Erythroblast (primary cell): ENCODE measurements at regions not wholly inside any gene's neighbourhood (a gene's known extent, or its start where the extent isn't known, plus 50 kb on each side); places are given as distances from the start of the nearest gene placed in this dataset.

Source experiments
- GATA1 ChIP-seq: IDR thresholded peaks from 2 replicates; pipeline ENCODE4 v1.6.1; 2011; ENCODE audit warnings: low read depth, mild to moderate bottlenecking, control low read depth, low read length, moderate library complexity
- POLR2A ChIP-seq: IDR thresholded peaks from 2 replicates; pipeline ENCODE4 v1.6.1; 2011; ENCODE audit warnings: mild to moderate bottlenecking, low read length

GRCh38 chr2:11996618-11997017, 250.2 kb downstream of the LPIN1 start:
- TF ChIP-seq POLR2A (no peak), GATA1 (no peak)
